Activated T-cell treated with anti-CD3 and anti-CD28 coated beads, Interleukin-2, amount 50 U/mL, for 48 hours (primary cell): ENCODE measurements at regions not wholly inside any gene's neighbourhood (a gene's known extent, or its start where the extent isn't known, plus 50 kb on each side); places are given as distances from the start of the nearest gene placed in this dataset.
"Not testable (repeated sequence)": the region's sequence is repeated elsewhere in the genome, so short reads cannot be mapped to it uniquely, and the experiment has no call there.

ENCODE experiments used
- DNase-seq, 2 experiments: peaks; one replicate each; pipeline ENCODE4 v3.0.0-alpha.2; 2020

- no peak for DNase-seq
Measured at GRCh38 chr1:222232842-222233241, 315.1 kb downstream of the HHIPL2 start.

GRCh38 chr1:222229672-222230312 lies 318.1 kb downstream of the HHIPL2 start:
- DNase-seq: no peak

DNA sequence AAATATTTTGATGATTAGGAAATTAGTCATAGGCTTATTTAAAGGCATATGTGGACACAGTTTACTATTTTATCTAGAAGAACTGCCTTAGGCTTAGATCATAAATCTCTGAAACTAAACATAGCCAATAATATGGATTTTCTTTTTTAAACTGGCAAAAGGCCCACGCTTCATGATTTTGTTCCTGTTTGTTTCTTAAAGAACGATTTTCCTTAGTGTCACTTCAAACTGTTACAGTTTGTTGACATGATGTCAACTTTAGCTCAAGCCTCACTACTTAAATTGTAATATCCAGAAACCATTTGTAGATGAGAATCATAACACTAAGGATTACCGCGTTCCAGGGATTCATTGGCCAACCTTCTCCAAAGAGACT lies 322.6 kb downstream of the HHIPL2 start:
- DNase-seq: no peak

DNA sequence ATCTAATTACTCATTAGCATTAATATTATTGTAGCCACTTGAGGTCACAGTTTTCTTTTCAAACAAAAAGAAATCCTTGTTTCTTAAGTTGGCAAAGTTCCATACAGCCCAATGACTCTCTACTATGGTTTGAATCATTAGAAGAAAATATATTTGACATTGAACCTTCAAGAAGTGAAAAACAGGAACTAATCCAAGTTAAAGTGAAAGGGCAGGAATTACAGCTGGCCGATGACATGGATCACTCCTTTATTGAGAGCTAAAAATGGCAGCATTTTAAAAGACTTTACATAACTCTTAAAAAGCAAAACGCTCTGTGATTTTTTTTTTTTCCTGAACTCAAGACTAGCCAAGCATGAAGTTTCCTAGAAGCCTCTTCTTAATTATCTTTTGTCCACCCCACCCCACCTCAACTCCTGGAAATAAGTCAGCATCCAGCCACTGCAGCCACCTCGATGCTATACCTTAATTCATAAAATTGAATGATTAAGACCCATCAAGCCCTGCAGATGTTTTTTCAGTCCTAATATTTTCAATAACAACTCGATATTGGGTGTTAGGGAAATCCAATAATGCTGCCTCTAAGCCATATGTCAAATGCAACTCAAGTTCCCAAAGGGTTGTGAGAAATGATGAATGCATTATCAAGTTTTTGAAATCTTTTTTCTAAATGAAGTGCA lies 323.1 kb downstream of the HHIPL2 start:
- DNase-seq: no peak

DNA sequence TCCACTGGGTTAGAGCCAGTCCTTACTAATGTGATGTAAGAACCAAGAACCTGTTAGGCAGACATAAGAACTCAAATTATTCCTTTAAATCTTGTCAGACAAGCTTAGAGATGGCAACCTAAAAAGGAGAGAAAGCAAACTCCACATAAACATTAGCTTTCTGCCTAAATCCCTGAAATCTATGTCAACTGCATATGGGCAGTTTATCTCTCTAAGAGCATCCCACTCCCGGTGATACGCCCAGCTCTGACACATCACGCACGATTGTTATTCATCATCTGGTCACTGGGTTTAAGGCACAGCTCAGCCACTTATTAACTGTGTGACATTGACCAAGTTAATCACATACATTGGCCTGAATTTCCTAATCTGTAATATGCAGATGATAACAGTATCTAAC lies 323.7 kb downstream of the HHIPL2 start:
- DNase-seq: no peak

- no peak for DNase-seq
Measured at GRCh38 chr1:222223010-222223409, 324.9 kb downstream of the HHIPL2 start.

GRCh38 chr1:222216255-222216754 lies 331.6 kb downstream of the HHIPL2 start:
- no peak for DNase-seq

GRCh38 chr1:222210776-222211175 lies 337.1 kb downstream of the HHIPL2 start:
- DNase-seq: no peak

GRCh38 chr1:222204475-222204874 lies 343.4 kb downstream of the HHIPL2 start:
- no peak for DNase-seq

GRCh38 chr1:222202831-222203230 lies 345.1 kb downstream of the HHIPL2 start:
- DNase-seq: no peak

GRCh38 chr1:222196736-222197135 lies 351.2 kb downstream of the HHIPL2 start:
- no peak for DNase-seq

GRCh38 chr1:222196288-222196687 lies 351.6 kb downstream of the HHIPL2 start:
- DNase-seq: no peak

- no peak for DNase-seq
Measured at GRCh38 chr1:222195857-222196256, 352.0 kb downstream of the HHIPL2 start.

- no peak for DNase-seq
Measured at GRCh38 chr1:222189218-222189617, 358.7 kb downstream of the HHIPL2 start.

- DNase-seq: no peak
Measured at GRCh38 chr1:222187566-222188332, 360.2 kb downstream of the HHIPL2 start.

DNA sequence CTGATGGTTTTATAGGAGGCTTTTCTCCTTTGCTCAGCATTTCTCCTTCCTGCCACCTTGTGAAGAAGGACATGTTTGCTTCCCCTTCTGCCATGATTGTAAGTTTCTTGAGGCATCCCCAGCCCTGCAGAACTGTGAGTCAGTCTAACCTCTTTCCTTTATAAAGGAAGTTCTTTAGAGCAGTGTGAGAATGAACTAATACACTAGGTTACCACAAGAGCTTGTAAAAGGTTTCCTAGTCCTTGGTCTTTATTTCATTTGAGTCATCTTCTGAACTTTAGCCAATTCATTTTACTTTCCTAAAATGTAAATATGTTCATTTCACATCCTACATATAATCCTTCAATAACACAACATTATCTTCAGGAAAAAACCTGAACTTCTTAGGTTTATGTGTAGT lies 365.3 kb downstream of the HHIPL2 start:
- no peak for DNase-seq

GRCh38 chr1:222181191-222181590 lies 366.7 kb downstream of the HHIPL2 start:
- no peak for DNase-seq

- DNase-seq: not testable (repeated sequence)
Measured at GRCh38 chr1:222177496-222177895, 370.4 kb downstream of the HHIPL2 start.

GRCh38 chr1:222171005-222171404 lies 376.9 kb downstream of the HHIPL2 start:
- DNase-seq: no peak

DNA sequence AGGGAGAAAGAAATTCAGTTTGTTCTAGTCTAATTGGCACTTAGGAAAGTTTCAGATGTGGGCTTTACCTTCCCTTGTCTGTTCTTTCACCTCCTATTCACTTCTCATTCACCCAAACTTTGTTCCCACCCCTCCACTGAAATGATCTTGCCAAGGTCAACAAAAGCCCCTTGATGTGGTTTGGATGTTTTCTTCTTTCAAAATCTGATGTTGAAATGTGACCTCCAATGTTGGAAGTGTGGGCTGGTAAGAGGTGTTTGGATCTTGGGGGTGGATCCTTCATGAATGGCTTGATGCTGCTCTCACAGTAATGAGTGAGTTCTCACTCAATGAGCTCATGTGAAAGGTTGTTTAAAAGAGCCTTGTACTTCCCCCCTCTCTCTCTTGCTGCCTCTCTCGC lies 379.3 kb downstream of the HHIPL2 start:
- no peak for DNase-seq

- no peak for DNase-seq
Measured at GRCh38 chr1:222167896-222168295, 380.0 kb downstream of the HHIPL2 start.

- peak; percentile 37 to 49 for DNase-seq
Measured at GRCh38 chr1:222167111-222167510, 380.8 kb downstream of the HHIPL2 start.

- no peak for DNase-seq
Measured at GRCh38 chr1:222165629-222166028, 382.3 kb downstream of the HHIPL2 start.

GRCh38 chr1:222163895-222164294 lies 384.0 kb downstream of the HHIPL2 start:
- no peak for DNase-seq
